WTC11 (cell line): ENCODE measurements at regions not wholly inside any gene's neighbourhood (a gene's known extent, or its start where the extent isn't known, plus 50 kb on each side); places are given as distances from the start of the nearest gene placed in this dataset.

Experiments
- TP53 ChIP-seq: sonication (generic); formaldehyde crosslinking; IDR thresholded peaks from 2 replicates; pipeline ENCODE4 v1.8.1; 2023; ENCODE audit warnings: mild to moderate bottlenecking, missing genetic modification reagents
- TF ChIP-seq, protein P1 (sequence below): sonication (generic); formaldehyde crosslinking; IDR thresholded peaks from 2 replicates; pipeline ENCODE4 v1.8.1; 2023; ENCODE audit warnings: mild to moderate bottlenecking, moderate library complexity, missing genetic modification reagents
- TF ChIP-seq, protein P2 (sequence below): fragments of 200-600 bp; IDR thresholded peaks from 2 replicates; pipeline ENCODE4 v1.8.0; 2022; ENCODE audit warnings: antibody characterized with exemption

DNA sequence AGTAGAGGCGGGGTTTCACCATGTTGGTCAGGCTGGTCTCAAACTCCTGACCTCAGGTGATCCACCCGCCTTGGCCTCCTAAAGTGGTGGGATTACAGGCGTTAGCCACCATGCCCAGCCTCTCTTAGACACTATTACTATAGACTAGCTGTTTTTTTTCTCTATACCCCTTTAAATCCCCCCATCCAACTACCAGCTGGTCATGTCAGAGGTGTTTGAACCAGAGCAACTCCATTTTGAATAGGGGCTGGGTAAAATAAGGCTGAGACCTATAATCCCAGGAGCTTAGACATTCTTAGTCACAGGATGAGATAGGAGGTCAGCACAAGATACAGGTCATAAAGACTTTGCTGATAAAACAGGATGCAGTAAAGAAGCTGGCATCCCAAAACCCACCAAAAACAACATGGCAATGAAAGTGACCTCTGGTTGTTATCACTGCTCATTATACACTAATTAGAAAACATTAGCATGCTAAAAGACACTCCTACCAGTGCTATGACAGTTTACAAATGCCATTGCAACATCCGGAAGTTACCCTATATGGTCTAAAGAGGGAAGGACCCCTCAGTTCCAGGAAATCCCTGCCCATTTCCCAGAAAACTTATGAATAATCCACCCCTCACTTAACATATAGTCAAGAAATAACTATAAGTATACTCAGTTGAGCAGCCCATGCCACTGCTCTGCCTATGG lies 57.8 kb upstream of the GPD1L start:
- TF ChIP-seq TP53 (CRISPR knock-in tag): no peak
- TF ChIP-seq, protein P1, sequence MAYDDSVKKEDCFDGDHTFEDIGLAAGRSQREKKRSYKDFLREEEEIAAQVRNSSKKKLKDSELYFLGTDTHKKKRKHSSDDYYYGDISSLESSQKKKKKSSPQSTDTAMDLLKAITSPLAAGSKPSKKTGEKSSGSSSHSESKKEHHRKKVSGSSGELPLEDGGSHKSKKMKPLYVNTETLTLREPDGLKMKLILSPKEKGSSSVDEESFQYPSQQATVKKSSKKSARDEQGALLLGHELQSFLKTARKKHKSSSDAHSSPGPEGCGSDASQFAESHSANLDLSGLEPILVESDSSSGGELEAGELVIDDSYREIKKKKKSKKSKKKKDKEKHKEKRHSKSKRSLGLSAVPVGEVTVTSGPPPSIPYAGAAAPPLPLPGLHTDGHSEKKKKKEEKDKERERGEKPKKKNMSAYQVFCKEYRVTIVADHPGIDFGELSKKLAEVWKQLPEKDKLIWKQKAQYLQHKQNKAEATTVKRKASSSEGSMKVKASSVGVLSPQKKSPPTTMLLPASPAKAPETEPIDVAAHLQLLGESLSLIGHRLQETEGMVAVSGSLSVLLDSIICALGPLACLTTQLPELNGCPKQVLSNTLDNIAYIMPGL (CRISPR knock-in tag): no peak
- TF ChIP-seq, protein P2, sequence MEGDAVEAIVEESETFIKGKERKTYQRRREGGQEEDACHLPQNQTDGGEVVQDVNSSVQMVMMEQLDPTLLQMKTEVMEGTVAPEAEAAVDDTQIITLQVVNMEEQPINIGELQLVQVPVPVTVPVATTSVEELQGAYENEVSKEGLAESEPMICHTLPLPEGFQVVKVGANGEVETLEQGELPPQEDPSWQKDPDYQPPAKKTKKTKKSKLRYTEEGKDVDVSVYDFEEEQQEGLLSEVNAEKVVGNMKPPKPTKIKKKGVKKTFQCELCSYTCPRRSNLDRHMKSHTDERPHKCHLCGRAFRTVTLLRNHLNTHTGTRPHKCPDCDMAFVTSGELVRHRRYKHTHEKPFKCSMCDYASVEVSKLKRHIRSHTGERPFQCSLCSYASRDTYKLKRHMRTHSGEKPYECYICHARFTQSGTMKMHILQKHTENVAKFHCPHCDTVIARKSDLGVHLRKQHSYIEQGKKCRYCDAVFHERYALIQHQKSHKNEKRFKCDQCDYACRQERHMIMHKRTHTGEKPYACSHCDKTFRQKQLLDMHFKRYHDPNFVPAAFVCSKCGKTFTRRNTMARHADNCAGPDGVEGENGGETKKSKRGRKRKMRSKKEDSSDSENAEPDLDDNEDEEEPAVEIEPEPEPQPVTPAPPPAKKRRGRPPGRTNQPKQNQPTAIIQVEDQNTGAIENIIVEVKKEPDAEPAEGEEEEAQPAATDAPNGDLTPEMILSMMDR: no peak
